Caki2 (cell line): ENCODE measurements at regions not wholly inside any gene's neighbourhood (a gene's known extent, or its start where the extent isn't known, plus 50 kb on each side); places are given as distances from the start of the nearest gene placed in this dataset.

ENCODE experiments used
- DNase-seq: peaks from one replicate; pipeline ENCODE4 v3.0.0-alpha.2; 2015; ENCODE audit warnings: low read depth
- in situ Hi-C: cut with HindIII; loops from 2 replicates; pipeline ENCODE4 v1.10.0; 2016; ENCODE audit warnings: low sequenced_read_pairs, low pct_unique_long_range_greater_than_20kb, mixed read lengths

DNA sequence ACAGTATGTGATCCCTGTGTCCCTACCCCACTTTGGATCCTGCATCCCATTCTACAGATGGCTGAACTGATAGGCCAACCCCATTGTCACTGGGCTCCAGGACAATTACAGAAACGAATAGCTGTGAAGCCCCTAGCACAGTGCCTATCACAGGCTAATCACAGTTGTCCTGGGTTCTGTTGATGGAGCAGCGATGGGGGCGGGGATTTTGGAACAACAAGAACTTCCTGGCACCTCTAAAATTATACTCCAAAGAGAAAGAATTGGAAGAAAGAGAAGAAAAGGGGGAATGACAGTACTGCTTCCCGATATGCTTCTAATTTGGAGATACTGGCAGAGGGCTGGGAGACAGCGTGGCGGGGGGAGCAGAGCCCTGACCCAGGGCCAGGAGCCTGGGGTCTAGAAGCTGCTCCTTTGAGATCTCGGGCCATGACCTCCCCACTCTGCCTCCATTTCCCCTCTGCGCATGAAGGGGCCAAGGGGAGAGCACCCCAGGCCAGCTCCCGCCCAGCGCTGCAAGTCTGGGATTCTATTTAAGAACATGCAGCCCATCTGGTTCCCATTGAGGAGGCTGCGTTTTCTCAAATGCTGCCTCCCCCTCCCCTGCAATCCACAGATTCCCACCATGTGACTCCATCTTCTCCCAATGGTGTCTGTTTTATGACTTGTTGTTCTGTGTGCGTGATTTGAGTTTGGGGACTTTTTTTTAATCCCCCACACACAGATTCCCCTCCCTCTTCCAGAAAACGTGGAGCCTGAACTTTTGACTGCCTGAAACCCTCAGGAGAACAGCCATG is 202.7 kb downstream of the CYP26B1 start:
- no peak for DNase-seq
- in situ Hi-C loops: no loop called here

DNA sequence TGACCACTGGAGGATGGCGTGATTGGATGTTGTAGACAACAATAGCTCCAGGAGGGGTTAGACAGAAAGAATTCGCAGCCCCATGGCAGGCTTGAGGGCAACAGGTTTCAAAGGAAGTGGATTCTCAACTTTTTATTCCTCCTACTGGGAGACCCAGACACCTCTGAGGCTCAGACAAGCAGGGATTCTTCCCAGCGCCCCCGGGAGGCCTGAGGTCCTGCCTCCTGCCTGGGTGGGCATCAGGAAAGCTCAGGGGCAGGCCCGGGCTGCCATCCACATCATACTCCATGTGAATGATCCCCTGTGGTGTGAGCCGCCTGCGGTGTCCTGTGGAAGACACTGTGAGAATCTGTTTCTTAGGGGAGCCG is 203.5 kb downstream of the CYP26B1 start:
- no peak for DNase-seq
- in situ Hi-C loops: no loop called here

DNA sequence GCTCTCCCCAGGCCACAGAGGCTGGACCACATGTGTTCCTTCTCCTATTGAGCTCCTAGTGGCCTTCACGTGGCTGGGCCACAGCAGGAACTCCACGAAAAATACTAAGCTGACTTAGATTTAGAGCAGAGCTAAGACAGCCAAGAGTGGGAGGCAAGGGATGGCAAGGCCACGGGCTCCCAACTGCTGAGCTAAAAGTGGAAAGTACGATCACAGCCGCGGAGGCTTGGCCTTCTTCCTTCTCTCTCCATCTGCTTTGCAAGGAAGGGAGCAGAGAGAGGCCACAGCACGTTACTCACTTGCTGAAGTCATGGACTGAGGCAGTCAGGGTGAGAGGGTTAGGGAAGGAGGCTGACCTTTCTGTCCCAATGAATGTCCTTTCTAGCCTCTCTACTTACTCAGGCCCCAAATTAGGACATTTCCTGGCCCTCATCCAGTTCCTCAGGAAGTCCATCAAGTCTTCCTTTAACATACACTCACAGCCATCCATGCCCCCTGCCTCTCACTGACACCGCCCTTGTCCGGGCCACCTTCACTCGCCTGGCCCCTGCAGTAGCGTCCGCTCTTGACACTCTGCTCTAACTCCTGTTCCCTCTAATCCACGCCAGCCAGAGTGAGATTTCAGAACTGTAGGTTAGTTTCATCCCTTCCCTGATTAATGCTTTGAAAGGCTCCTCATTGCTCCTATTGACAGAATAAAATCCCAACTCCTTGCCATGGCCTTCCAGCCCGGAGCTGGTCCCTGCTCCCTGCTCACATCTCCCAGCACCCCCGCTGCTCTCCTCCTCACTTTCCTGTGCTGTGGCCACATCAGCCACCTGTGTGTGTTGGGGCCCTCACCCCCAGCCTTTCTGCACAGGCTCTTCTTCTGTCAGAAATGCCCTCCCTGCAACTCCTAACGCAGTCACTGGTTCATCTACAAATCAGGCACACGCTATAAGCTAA is 204.2 kb downstream of the CYP26B1 start:
- DNase-seq: no peak
- in situ Hi-C loops: no loop called here

DNA sequence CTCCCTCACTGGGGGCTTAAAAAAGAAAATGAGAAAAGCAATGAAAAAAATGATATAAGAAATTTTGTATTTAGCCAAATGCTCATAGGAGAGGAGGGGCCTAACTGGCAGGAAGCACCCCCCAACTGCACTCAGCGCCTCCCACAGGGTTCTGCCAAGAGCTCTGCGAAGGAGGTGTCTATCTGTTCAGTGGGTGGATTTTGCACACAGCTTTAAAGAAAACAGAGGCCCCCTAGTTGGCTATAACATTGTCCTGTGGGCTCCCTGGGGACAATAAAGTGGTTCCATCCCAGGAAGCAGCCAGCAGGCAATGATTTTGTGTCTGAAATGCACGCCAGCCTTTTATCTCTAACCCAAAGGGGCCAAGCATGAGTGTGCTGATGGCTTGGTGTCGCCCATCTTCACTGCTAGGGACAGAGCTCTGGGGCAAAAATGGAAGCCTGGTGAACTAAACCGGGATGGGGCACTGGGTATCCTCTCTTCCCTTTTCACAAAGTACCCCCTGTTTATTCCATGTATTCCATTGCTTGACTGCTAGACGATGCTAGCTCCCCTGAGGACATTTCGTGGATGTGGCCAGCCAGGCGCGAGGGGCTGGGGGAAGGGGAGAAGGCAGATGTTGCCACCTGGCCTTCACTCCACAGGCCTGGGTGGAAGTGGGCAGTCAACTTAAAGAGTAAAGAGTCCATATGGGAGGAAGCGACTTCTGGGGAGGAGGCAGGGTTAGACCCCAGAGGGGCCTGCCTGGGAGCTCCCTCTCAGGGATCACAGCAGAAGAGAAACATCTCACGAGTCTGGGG is 205.7 kb downstream of the CYP26B1 start:
- in situ Hi-C loops: no loop called here
- no peak for DNase-seq

DNA sequence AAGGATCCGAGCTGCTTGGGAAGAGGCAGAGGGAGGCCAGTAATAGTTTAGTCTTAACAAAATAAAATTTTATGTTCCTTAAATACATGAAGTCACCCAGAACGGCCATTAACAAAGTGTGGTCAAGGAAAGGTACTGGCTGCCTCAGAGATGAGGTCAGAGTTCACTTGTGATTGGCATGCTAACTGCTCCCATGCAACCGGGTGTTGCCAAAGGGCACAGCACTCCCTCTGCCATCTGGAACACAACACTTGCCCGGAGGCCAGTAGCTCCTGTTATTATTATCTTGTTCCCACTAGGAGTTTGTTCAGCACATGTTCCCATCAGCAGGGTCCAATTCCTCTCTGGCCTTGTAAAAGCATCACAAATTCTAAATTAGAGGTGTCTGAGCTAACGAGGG is 207.0 kb downstream of the CYP26B1 start:
- in situ Hi-C loops: no loop called here
- DNase-seq: peak; percentile 14

DNA sequence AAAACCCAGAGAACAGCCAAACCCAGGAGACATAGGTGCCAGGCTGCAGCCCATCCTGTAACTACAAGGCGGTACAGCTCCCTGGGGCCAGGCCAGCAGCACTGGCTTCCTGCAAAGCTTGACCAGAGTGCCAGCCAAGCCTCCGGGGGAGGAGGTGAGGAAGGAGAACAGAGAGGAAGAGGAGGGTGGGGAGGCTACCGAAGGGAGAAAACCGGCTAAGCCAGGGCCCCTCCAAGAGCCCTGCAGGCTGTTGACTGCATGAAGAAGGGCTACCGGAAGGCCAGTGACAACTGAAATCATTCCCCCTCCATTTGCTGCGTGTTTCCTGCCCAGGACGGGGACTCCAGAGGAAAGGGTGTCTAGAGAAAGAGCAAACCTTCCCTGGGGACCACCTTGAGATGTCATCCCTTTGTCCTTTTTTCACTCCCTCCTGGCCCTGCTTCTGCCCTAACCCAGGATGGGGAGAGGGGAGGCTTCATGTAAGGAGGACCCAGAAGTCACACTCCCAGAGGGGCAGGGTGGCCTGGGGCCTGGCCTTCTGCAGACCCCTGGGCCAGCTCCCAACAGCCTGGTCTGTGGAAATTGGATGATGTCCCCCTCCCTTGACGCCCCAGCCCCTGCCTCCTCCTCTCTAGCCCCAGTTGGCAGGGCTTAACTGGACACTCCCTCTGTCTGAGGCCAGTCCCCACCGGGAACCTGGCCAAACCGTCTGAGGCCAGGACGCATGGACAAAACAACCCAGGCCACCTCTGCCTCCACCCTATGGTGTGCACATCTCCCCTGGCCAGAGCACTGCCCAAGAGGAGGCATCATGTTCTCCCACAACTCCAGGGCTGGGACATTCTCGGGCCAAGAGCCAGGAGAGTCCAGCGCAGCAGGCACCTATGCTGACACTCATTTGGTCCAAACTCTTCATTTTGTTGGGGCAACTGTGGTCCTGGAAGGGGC is 207.8 kb downstream of the CYP26B1 start:
- no peak for DNase-seq
- in situ Hi-C loops: no loop called here

DNA sequence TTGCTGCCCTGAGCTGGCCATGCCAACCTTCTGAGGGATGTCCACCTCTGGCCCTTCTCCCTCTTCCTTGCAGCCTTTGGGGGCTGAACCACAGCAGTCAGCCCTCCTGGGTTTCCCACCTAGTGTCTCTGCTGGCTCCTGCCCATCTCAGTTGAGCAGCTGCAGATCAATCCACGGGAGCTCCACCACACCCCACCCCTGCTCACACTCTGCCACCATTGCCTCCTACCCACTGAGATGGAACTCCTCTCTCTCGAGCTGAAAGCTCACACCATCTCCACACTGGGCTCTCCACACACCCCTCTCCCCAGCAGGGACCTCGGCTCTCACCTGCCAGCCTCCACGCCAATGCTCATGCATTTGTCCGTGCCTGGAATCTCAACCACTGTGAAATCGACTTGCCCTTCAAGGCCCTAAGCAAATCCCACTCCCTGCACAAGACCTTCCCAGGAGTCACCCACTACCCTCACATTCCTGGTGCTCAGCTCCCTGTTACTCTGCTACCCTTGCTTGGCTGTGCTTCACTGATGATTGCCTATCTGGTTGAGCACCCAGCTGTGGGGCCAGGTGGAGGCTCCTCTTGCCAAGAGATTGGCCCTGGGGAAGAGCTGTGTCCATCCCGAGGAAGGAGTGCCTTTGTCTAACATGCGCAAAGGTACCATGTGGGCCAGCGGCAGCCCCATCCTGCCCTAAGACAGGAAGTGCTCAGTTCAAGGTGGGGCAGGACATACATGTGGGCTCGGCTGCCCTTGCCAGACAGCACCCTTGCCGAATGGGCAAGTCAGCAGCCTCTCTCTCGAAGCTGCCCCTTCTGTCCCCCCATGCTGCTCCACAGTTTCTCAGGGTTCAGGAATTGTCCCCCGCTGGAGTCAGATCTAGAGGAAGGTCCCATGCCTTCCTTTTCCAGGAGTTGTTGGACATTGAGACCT is 208.7 kb downstream of the CYP26B1 start:
- DNase-seq: no peak
- in situ Hi-C loops: no loop called here

DNA sequence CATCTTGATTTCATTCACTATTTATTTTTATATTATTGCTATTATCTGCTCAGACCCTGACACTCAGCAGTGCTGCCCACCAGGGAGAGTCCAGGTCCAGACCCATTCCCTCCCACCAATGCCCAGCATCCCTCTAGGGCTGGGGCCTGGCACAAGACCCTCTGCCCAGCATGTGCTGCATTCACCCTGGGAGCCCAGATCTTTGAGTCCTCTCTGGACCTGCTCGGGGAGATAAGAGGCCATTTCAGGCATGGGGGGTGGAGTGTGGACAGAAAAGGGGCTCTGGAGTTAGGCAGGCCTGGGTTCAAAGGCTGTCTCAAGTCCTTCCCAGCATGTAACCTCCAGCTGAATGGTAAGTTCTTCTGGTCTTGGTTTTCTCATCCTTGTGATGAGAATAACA is 209.6 kb downstream of the CYP26B1 start:
- in situ Hi-C loops: no loop called here
- no peak for DNase-seq

DNA sequence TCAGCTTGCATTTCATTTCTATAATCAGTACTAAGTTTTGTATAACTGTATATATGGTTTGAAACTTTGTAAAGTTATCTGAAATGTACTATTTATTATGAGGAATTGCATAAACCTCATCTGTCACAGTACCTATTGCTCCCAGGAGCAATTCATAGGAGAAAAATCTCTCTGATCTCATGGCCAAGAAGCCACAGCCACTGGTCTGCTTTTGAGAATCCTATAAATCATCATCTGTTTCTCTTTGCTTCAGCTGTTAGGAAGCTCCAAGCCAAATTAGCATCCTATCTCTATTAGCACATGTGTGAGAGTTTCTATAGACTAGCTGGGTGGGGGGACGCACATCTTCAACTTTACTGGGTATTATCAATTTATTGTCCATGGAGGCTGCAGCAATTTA is 210.3 kb downstream of the CYP26B1 start:
- DNase-seq: no peak
- in situ Hi-C loops: no loop called here

DNA sequence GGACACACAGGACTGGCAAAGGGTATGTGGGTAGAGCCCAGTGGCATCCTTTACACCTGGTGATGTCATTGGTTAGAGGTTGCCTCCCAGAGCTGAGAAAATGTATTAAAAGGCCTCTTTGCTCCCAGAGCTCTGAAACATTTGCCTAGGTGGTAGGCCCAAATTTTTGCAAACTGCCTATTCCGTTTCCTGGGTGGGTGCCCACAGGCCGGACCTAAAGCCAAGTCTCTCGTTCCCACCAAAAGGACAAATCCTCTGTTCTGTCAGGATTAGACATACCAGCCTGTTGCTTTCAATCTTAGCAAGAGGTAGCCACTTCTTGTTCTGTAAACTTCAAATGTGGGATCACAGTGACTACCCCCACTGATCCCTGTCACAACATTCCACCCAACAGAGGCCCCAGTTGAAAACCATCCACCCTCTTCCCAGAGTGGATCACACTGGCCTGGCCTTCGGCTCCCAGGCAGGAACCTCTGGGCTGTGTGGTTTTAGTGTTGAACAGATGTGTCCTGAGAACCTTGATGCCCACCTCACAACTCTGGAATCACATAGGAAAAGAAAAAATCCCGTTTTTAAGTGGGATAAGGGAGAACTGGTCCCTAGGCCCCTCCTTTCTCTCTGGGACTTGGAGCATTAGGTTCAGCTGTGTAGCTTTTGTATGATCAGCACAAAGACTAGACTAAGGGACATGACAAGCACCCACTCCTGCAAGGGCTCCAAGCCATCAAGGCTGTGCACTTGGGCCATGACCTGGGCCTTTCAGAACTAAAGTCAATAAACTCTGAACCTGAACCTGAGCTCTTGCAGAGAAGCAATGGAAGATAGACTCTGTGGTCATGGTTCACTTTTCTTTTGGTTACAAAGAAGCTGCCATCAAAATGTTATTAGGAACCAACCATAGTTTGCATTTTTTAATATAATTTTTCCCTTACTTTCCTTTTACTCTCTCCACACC is 211.3 kb downstream of the CYP26B1 start:
- in situ Hi-C loops: no loop called here
- DNase-seq: no peak

DNA sequence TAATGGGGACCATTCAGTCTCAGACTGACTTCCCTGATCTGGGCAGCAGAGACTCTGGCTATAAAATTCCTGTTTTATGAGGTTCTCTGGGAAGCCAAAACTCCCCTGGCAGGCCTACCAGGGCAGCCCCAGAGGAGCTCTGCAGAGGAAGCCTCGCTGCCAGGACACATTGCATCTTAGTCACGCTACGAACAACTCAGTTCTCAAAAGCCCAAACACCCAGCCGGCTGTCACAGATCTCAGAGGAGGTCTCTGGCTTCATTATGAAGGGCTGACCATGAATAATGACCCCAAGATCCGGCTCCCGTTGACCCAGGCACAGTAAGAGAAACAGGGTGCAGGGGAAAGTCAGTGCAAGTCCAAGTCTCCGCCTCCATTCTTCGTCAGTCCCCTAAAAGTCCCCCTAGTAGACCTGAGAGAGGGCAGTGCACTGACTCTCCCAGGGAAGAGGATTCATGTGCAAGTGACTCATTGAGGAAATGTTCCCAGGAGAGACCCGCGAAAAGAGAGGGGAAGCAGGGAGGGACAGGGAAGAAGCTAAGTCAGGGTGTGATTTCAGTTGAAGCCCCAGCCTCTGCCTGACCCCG is 212.3 kb downstream of the CYP26B1 start:
- in situ Hi-C loops: no loop called here
- DNase-seq: no peak

DNA sequence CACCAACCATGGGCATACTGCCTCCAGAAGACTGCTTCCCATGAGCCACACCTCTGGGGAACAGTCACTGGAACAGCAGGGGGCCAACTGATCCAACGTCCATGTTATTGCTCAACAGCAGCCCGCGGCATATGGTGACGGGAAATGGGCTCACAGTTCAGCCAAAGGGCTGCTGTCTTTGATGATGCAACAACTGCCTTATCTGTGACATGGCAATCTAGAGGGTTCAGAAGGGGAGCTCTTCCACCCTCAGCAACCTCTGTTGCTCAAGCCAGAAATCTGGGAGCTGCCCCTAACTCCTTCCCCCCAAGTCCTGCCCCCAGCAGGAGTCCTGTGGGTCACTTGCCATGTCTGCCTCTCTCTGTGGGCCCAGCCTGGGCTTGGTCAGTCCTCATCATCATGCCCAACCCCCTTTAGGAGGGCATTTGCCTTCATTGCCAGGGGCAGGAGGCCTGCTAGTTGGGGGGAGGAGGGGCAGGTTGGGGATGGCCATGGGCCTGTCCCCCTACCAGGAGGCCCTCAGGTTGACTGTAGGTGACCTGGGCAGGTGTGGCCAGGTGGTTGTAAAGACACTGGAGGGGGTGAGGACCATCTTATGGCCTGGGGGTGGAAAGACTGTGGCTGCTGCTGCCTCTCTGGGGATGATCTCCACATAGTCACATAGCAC is 212.9 kb downstream of the CYP26B1 start:
- DNase-seq: no peak
- in situ Hi-C loops: no loop called here

DNA sequence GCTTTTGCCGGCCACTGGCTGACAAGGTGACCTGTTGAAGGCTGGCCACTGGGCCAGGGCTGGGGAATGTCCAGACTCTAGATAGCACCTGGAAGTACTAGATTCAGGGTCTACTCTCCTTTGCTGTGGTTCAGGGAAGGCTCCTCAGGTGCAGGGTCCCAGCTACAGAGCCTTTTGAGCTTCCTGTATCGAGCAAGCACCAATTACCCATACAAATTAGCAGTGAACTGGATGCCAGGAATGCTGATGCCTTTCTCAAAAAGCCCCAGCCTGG is 213.4 kb downstream of the CYP26B1 start:
- in situ Hi-C loops: no loop called here
- no peak for DNase-seq

DNA sequence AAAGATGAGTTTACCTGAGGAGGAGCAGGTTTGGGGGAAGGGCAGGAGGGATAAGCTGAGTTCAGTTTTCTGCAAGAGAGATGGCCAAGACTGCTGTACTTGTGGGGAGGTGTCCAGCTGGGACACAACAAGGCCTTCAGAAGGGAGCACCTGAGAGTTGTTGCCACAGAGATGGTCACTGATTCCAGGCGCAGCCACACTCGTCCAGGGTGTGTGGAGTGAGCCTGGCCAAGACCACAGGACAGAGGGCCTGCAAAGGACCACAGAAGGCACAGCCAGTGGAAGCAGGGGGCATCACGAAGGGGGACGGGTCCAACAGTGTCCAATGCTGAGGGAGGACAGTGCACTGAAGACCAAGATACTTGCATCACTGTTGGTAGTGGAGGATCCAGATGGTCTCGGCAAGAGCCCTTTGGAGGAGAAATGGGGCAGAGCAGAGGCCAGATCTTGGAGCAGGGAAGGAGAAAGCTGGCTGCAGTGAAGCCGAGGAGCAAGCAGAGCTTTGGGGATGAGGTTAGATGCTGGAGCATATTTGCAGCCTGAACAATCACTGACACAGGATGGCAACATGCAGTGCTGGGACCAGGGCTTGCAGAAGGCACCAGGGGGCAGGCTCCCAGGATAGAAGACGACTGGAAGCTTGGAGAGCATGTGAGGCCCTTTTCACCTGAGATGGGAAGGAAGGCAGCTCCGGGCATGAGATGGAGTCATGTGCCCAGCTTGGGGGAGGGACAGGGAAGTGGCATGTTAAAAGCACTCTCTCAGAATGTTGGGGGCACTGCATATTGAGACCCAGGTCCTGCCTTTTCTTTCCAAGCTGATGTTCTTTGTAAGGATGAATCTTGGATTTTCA is 214.0 kb downstream of the CYP26B1 start:
- in situ Hi-C loops: no loop called here
- DNase-seq: no peak
